NCI-H1694 treated with DMSO at 0.1 percent for 48 hours (cell line): ENCODE measurements at regions not wholly inside any gene's neighbourhood (a gene's known extent, or its start where the extent isn't known, plus 50 kb on each side); places are given as distances from the start of the nearest gene placed in this dataset.

ENCODE experiments used
- DNase-seq: peaks from one replicate; lab custom pipeline; 2025; lab: John Stamatoyannopoulos, UW

DNA sequence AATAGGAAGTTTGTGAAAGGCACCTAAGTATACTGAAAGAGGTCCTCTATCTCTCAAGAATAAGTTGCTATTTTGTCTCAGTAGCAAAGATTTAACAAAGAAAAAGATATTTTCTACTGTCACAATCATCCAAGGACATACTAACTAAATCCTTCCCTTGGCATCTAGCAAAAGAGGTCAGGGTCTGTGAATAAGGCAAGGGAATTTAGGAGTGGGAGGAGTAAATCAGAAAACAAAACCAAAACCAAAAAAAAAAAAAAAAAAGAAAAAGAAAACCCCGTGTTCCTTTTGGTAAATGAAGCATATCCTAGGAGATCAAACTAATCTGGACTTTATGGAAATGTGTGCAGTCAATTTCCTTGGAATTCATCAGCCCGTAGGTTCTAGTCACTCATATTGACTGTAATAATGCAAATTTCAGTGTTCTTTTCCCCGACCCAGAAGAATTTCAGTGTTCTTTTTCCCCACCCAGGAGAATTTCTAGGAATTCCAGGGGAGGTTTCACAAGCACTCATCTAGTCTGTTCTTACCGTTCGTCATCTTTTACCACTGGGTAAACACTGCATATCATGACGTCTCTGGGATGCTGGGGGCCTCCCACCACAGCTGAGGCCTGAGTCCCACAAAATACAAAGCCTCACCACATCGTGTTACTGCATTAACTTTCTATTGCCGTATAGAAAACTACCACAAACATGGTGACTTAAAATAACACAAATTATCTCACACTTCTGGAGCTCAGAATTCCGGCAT lies 113.8 kb upstream of the CCDC54 start:
- DNase-seq = no peak

DNA sequence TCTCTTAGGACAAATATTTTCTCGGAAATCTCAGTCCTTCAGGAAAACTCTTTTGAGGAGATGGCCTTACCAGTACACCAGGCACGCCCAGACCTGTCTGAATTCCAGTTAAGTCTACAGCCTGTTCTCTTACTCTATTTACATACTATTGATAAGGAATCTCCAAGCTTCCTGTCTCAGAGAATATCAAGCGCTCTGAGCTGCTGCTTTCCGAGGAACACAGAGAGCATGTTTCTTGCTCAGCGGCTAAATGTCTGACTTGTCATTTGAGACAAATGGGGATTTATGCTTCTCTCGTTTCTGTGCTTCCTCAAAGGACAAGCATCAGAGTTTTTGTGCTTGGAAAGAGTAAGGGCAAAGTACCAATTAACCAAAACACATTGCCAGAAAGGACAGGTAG lies 112.4 kb upstream of the CCDC54 start:
- no peak for DNase-seq

DNA sequence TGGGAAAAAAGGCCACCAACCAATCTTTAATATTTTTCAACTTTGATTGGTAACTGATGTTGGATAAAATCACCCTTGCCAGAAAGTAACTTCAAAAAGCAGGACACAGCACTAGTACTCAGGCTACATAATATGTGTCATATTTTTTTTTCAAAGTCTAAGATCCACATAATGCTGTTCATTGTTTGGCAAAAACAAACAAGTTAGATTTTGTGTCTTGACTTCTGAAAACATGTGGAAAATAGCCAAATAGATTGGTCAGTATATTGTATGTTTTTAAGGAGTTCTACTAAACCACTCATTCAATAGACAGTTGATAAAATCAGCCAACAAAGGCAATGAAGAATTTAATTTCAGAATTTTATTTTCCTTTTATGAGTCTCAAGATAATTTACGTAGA lies 111.7 kb upstream of the CCDC54 start:
- DNase-seq = no peak

DNA sequence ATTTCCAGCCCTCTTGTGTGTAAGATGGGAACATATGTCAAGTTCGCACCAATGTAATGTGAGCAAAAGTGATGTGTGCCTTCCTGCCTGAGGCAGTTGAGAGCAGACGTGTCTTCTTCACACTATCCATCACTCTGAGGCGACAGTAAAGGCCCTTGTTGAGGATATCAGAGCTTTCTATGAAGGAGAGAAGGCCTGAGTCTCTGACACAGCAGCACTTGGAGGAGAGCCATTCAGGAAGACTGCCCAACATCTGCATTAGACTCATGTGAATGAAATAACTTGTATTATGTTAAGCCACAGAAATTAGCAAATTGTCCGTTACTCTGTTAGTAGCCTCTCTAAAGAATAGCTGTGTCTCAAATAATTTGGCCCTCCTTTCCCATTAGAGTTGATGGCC lies 108.8 kb upstream of the CCDC54 start:
- DNase-seq = no peak

DNA sequence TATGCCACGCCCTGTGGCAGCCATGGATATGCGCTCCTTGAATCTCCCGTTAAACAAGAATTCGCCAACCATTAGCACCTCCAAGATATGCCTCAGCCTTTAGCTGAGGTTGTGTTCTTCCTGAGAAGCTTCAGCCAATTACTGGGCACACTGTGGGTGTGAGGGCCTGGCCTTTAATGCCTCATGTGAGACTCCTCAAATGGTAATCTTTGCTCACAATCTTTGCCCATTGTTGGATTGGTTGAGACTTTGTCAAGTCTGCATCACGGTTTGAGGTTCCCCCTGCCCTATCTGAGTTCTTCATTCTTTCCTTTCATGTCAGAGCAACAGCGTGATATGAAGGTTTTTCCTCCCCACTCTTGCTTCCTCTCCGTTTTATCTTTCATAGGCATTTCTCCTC lies 108.1 kb upstream of the CCDC54 start:
- DNase-seq = no peak

DNA sequence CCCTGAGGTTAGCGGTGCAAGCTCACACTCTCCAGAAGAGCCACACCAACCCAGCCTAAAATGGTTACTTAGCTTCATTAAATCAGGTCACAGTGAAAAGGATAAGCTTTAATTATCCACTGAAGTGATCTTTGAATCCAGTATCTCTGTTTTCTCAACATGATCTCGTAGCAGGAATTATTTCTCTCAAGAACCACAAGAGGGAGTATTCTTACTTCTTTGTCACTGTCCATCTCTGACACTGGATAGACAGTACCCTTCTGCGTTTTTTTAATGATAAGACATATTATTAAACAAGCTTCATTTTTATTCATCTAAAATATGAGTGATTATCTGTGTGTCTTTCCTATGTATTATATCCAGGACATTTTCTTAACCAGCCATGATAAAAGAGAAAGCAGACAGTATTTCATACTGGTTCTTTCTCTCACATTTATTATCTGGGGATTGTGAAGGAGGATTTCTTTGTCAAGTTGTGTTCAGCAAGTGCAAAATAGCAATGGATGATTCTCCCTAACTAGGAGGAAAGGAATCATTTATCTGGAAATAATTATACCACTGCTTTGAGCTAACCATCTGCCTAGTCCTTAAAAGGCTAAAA lies 105.4 kb upstream of the CCDC54 start:
- DNase-seq = peak; percentile 85

DNA sequence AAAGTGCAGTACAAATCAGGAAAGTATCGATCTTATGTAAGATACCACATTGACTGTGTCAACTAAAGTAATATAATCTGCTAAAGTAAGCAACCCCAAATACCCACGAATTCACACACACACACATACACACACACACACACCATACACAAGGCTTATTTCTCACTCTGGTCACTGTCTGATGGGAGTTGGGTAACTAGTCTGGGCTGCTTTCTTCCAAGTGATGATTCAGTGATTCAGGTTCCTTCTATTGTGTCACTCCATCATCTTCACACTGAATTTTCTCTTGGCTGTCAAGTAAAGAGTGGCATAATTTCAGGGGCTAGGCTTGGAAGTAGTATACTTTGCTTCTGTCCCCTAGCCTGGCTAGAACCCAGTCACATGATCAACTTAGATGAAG lies 104.8 kb upstream of the CCDC54 start:
- DNase-seq = no peak

DNA sequence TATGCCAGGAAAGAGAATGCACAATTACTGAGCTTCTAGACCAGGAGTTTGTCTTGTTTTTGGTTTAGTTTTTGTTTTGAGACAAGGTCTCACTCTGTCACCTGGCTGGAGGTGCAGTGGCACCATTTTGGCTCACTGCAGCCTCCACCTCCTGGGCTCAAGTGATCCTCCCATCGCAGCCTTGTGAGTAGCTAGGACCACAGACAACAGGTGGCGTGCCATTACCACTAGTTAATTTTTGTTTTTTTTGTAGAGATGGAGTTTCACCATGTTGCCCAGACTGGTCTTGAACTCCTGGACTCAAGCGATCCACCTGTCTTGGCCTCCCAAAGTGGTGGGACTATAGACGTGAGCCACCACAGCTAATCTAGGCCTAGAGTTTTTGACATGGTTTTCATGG lies 104.4 kb upstream of the CCDC54 start:
- DNase-seq = no peak

DNA sequence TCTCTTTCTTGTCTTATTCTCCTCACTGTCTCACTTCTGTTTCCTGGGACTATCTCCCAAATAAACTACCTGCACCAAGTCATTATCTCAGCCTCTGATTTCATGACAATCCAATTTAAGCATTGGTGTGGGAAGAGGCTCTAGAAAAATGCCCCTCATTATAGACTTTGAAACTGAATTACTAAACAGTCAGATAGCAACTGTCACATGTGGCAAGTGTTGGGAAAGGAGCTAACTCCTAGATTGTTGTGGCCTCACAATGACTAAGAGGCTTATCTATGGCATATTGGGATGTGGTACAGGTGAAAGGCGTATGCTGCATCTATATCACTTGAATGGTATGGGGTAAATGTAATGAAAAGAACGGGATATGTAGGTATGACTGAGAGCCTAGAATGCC lies 103.5 kb upstream of the CCDC54 start:
- no peak for DNase-seq

DNA sequence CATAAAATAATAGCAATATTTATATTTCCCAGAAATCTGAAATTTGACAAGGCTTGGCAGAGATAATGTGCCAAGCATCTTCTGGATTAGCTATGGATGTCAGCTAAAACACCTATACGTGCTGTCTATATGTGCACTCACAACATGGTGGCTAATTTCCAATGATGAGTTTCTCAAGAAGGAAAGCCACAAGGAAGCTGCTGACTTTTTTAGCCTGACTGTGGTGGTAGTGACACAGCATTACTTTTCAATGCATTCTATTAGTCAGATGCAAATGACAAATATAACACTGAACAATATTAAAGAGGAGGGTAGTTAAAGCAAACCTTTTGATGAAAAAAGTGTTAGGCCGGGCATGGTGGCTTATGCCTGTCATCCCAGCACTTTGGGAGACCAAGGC lies 101.7 kb upstream of the CCDC54 start:
- no peak for DNase-seq

DNA sequence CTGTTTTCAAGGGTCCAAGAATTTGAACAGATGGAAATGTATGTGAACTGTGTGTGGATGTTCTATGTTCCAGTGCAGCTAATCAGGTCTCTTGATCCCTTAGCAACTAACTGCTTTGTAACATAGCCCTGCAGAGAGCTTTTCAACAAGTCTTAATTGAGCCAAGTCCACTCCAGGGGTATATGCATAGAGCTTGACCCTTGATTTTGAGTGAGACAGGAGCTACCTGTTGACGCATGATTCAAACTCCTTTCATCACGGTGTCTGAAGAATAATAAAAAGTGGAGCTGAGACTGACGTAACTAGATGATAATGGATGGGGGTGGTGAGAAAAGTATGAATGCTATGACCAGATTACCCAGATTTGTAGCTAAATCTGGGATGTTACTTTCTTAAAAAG lies 93.3 kb upstream of the CCDC54 start:
- no peak for DNase-seq

DNA sequence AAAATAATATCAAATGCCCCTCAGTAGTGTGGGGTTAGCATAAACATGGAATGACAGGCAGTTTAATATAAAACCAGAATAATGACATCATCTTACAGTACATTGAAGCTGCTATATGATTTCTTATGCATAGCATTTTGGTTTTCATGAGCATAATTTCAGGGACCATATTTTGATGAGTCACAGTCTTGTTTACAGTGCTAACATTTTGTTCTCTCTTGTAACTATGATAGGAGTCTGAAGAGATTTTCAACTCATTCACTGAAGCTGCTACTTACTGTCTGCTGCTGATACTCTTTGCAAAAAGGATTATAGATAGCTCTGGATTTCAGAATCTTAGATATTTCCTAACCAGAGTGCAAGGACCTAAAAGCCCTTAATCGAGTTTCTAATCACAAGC lies 92.6 kb upstream of the CCDC54 start:
- DNase-seq = no peak

DNA sequence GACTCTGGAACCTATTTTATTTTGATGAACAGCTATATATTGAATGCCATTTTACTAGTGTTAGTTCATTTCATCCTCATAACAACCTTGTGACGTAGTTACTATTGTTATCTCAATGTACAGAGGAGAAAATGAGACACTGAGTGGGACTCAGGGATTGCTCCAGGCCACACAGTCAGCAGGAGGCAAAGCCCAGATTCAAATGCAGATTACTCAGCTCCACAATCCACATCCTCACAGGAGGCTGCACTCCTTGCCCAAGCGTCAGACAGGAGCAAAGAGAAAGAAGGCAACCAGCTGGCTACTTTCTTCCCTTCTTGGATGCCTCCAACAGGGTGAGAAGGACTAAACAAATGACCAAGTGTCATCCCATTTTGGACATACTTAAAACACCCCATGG lies 92.0 kb upstream of the CCDC54 start:
- DNase-seq = no peak

DNA sequence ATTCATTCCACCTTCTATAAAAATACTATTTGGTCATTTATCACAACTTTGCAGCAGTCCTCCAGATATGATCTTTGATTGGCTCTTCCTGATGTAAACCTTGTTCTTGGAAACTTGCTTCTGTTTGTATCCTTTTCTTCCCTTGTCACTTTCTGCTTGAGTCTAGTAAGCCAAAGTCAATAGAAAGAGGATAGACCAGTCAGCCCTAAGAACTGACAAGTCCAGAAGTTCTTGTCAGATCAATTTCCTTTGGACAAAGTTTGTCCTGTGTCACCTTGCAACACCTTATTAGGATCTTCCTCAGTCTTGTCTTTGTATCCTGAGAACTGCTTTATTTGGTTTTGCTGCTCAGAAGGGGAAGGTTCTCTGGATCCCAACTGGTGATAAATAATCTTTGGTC lies 87.9 kb upstream of the CCDC54 start:
- DNase-seq = no peak

DNA sequence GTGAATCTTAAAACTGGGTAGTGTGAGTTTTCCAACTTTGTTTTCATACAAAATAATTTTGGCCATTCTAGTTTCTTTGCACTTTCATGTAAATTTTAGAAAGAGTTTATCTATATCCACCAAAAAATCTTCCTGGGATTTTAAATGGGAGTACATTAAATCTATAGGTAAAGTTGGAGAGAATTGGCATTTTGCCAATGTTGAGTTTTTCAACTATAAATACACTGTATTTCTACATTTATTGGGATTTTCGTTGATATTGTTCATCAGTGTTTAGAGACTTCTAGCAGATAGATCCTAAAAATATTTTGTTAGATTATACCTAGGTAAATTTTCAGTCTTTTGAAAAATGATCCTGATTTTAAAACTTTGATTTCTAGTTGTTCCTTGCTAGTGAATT lies 83.1 kb upstream of the CCDC54 start:
- DNase-seq = no peak

DNA sequence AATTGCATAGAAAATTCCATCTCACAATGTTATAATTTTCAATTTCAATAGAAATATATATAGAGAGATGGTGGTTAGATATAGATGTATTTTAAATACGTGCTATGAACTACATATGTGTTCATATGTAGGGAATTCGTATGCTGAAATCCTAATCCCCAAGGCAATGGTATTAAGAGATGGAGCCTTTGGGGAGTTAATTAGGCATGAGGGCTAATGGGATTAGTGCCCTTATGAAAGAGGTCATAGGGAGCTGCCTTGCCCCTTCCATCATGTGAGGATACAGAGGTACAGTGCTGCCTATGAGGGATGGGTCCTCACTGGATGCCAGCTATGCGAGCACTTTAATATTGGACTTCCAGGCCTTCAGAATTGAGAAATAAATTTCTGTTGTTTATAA lies 79.6 kb upstream of the CCDC54 start:
- no peak for DNase-seq

DNA sequence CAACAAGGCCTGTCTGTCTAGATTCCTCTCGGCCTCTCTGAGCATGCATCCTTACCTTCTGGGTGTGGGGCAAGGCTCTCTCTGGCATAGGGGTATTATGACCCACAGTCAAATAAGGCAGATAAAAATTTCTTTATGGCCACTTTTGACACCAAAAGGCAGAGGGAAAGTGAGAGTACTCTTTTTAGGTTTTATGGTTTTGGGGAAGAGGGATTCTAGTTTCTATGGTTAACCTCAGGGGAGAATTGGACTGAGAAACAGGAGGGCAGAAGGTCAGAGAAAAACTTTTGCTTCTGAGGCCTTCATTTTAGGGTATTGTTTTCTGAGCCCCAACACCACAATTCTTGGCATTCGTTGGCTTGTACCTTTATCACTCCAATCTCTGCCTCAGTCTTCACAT lies 70.0 kb upstream of the CCDC54 start:
- no peak for DNase-seq

DNA sequence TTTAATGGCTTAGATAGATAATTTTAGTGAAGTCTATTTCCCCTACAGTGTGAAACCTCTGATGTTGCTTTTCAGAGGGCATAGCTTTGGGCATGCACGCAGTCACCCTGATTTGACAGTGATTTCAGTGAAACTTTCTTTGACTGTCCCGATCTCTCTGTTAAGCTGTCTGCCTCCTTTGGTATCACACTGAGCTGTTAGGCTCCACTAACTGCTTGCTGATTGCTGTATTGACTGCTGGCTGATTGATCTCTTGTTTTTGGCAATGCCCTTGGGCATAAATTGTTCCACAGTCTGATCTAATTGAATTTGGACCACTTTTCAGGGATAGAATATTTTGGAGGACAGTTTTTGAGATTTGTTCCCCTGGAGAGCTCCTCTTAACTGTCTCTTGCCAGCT lies 68.5 kb upstream of the CCDC54 start:
- no peak for DNase-seq

DNA sequence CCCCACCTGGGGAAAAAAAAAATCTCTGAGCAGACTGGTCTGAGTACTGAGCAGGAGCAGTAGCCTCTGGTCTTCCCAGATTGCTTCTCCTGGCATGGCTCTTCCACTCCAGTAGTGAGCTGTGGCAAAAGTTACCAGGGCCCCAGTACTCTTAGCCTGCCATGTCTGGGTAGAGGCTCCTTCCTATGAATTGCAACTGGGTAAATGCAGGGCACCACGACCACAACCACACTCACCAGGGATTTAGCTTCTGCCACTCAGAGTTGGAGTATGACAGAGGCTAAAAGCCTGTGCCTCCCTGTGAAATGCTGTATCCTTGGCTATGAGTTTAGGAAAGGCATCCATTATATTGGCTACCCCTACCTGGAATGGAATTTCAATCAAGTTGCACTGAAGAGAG lies 67.9 kb upstream of the CCDC54 start:
- DNase-seq = no peak

DNA sequence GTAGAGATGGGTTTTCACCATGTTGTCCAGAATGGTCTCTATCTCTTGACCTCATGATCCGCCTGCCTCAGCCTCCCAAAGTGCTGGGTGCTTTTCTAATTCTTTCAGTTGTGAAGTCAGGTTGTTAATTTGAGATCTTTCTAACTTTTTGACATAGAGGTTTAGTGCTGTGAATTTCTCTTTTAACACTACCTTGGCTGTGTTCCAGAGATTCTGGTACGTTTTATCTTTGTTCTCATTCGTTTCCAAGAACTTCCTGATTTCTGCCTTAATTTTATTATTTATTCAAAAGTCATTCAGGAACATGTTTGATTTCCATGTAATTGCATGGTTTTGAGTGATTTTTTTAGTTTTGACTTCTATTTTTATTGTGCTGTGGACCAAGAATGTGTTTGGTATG lies 63.5 kb upstream of the CCDC54 start:
- DNase-seq = no peak

DNA sequence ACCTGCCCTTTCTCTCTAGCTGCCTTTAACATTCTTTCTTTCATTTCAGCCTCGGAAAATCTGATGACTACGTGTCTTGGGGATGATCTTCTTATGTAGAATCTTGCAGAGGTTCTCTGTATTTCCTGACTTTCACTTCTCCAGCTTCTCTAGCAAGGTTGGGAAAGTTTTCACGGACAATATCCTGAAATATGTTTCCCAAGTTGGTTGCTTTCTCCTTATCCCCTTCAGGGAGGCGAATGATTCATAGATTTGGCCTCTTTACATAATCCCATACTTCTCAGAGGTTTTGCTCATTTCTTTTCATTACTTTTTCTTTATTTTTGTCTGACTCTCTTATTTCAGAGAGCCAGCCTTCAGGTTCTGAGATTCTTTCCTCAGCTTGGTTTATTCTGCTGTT lies 62.1 kb upstream of the CCDC54 start:
- no peak for DNase-seq

DNA sequence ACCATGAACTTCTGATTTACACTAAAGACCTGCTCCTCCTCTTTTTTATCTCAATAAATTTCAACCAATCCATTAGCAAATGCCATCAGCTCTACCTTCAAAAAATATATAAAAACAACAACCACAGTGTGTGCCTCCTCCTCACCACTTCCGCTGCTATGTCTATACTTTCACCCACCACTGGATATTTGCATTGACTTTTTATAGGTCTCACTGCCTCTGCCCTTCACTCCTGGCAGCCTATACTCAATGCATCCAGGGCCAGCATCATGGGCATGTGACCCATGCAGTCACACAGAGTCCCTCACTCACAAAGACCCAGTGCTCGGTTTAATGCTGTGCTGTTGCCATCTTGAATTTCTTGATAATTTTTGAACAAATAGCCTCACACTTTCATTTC lies 53.5 kb upstream of the CCDC54 start:
- DNase-seq = no peak

DNA sequence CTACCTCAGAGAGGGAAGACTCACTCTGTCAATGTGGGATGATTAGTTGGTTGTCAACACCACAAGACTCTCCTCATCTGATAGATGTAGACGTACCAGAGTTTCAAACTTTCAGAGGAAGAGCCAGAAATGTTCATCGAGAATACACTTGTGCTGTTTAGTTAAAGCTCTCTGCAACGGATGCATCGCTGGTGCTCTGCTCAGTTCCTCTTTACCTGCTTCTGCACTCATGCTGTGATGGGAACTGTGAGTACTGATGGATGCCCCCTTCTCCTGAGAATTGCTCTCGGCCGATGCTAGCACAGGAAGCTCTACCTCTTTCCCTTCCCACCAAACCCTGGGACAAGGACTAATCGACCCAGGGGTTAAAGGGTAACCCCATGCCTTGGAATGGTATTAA lies 51.8 kb upstream of the CCDC54 start:
- no peak for DNase-seq
